T1000 (cell line): ENCODE measurements at regions not wholly inside any gene's neighbourhood (a gene's known extent, or its start where the extent isn't known, plus 50 kb on each side); places are given as distances from the start of the nearest gene placed in this dataset.

ENCODE experiments used
- DNase-seq: peaks from one replicate; lab custom pipeline; 2025; ENCODE audit warnings: mixed read lengths; lab: John Stamatoyannopoulos, UW

GRCh38 chr2:146301287-146301686 is 1543.5 kb upstream of the ACVR2A start:
- no peak for DNase-seq

- DNase-seq: no peak
These were observed 1549.7 kb upstream of the ACVR2A start for GRCh38 chr2:146295080-146295670.

- no peak for DNase-seq
These were observed 1557.5 kb upstream of the ACVR2A start for GRCh38 chr2:146287281-146287680.

- no peak for DNase-seq
These were observed 1565.9 kb upstream of the ACVR2A start for GRCh38 chr2:146278881-146279280.

GRCh38 chr2:146271131-146271831 is 1573.5 kb upstream of the ACVR2A start:
- DNase-seq: no peak

- no peak for DNase-seq
These were observed 1574.2 kb upstream of the ACVR2A start for GRCh38 chr2:146270618-146271017.

GRCh38 chr2:146267093-146267492 is 1577.7 kb upstream of the ACVR2A start:
- DNase-seq: no peak

GRCh38 chr2:146265656-146266055 is 1579.2 kb upstream of the ACVR2A start:
- no peak for DNase-seq

GRCh38 chr2:146262606-146263005 is 1582.2 kb upstream of the ACVR2A start:
- no peak for DNase-seq

GRCh38 chr2:146260551-146260950 is 1584.3 kb upstream of the ACVR2A start:
- DNase-seq: no peak

GRCh38 chr2:146259816-146260215 is 1585.0 kb upstream of the ACVR2A start:
- no peak for DNase-seq

- DNase-seq: no peak
These were observed 1586.8 kb upstream of the ACVR2A start for GRCh38 chr2:146258071-146258470.

- no peak for DNase-seq
These were observed 1592.7 kb upstream of the ACVR2A start for GRCh38 chr2:146252119-146252518.

GRCh38 chr2:146251328-146251727 is 1593.5 kb upstream of the ACVR2A start:
- no peak for DNase-seq

- no peak for DNase-seq
These were observed 1597.9 kb upstream of the ACVR2A start for GRCh38 chr2:146246736-146247523.

- no peak for DNase-seq
These were observed 1598.7 kb upstream of the ACVR2A start for GRCh38 chr2:146246002-146246735.

- no peak for DNase-seq
These were observed 1600.0 kb upstream of the ACVR2A start for GRCh38 chr2:146244830-146245229.

- DNase-seq: no peak
These were observed 1600.7 kb upstream of the ACVR2A start for GRCh38 chr2:146244131-146244530.

- DNase-seq: no peak
These were observed 1603.8 kb upstream of the ACVR2A start for GRCh38 chr2:146241023-146241422.

- DNase-seq: no peak
These were observed 1604.4 kb upstream of the ACVR2A start for GRCh38 chr2:146240391-146240790.

GRCh38 chr2:146239392-146240135 is 1605.3 kb upstream of the ACVR2A start:
- no peak for DNase-seq
